H1 (cell line): ENCODE measurements at regions not wholly inside any gene's neighbourhood (a gene's known extent, or its start where the extent isn't known, plus 50 kb on each side); places are given as distances from the start of the nearest gene placed in this dataset.

ENCODE experiments used
- ATF2 ChIP-seq: IDR thresholded peaks from 2 replicates; pipeline ENCODE4 v1.6.1; 2012; ENCODE audit warnings: low read length, inconsistent platforms
- BACH1 ChIP-seq: IDR thresholded peaks from 2 replicates; pipeline ENCODE4 v1.6.1; 2012; ENCODE audit warnings: low read length, improper control_type of control experiment
- CHD7 ChIP-seq: fragments of 300-600 bp; sonication (generic); IDR thresholded peaks from 2 replicates; pipeline ENCODE4 v1.7.1; 2012; ENCODE audit warnings: low read length, moderate library complexity, mild to moderate bottlenecking, inconsistent platforms; ENCODE audit not compliant: insufficient replicate concordance
- CREB1 ChIP-seq: IDR thresholded peaks from 2 replicates; pipeline ENCODE4 v1.6.1; 2012; ENCODE audit warnings: inconsistent platforms
- KDM4A ChIP-seq: IDR thresholded peaks from one replicate; pipeline ENCODE4 v1.7.1; 2012; ENCODE audit warnings: low read depth, mild to moderate bottlenecking, moderate library complexity, low read length, inconsistent platforms; ENCODE audit not compliant: severe bottlenecking
- POLR2A ChIP-seq, 2 experiments: IDR thresholded peaks; 1 replicate in 1 of 2; 2 replicates in 1 of 2; pipeline ENCODE4 v1.6.1; 2011; ENCODE audit warnings: low read depth in 2 of 2, low read length in 2 of 2, mild to moderate bottlenecking in 2 of 2; ENCODE audit errors: control extremely low read depth in 1 of 2
- RAD21 ChIP-seq, 2 experiments: IDR thresholded peaks in 1 of 2; conservative IDR thresholded peaks in 1 of 2; 2 replicates each; pipeline ENCODE4 v1.6.1; 2011; ENCODE audit warnings: low read depth in 2 of 2, low read length in 2 of 2, improper control_type of control experiment in 1 of 2, inconsistent platforms in 1 of 2, mild to moderate bottlenecking in 1 of 2, moderate library complexity in 1 of 2
- RFX5 ChIP-seq: IDR thresholded peaks from 2 replicates; pipeline ENCODE4 v1.6.1; 2011; ENCODE audit warnings: low read depth, low read length, improper control_type of control experiment, borderline replicate concordance
- SAP30 ChIP-seq: fragments of 300-600 bp; sonication (generic); IDR thresholded peaks from 2 replicates; pipeline ENCODE4 v1.7.1; 2012; ENCODE audit warnings: low read length, moderate library complexity, mild to moderate bottlenecking, inconsistent platforms; ENCODE audit not compliant: insufficient read depth, insufficient replicate concordance
- SIN3A ChIP-seq, 2 experiments: IDR thresholded peaks in 1 of 2; conservative IDR thresholded peaks in 1 of 2; 2 replicates each; pipeline ENCODE4 v1.6.1; 2011 to 2012; ENCODE audit warnings: low read length in 2 of 2, improper control_type of control experiment in 1 of 2, low read depth in 1 of 2, mild to moderate bottlenecking in 1 of 2

- no peak for TF ChIP-seq CHD7
- TF ChIP-seq RFX5, result no peak
- TF ChIP-seq CREB1, result no peak
- TF ChIP-seq POLR2A (IDR thresholded peaks at IDR 0.05; ENCODE audit: control extremely low read depth in 1 of 2, low read depth in 2 of 2, low read length in 2 of 2), result no peak
- no peak for TF ChIP-seq SIN3A (conservative IDR thresholded peaks at IDR 0.05 in 1 of 2, IDR thresholded peaks at IDR 0.05 in 1 of 2; ENCODE audit: low read depth in 1 of 2, low read length in 2 of 2)
- no peak for TF ChIP-seq ATF2
- TF ChIP-seq RAD21 (IDR thresholded peaks at IDR 0.05 in 1 of 2, conservative IDR thresholded peaks at IDR 0.05 in 1 of 2; ENCODE audit: low read depth in 2 of 2, low read length in 2 of 2), result no peak
- no peak for TF ChIP-seq BACH1
- TF ChIP-seq SAP30, result no peak
- TF ChIP-seq KDM4A, result no peak
Observed at GRCh38 chr6:1232578-1232977, 79.3 kb upstream of the FOXQ1 start (continued).
